Heart left ventricle (tissue), 13 donors: ENCODE measurements at regions not wholly inside any gene's neighbourhood (a gene's known extent, or its start where the extent isn't known, plus 50 kb on each side); places are given as distances from the start of the nearest gene placed in this dataset.

Experiments
- POLR2A ChIP-seq, 2 donors: fragments of 450-650 bp; IDR thresholded peaks; one replicate each; pipeline ENCODE4 v1.6.1; 2017; ENCODE audit warnings: antibody characterized with exemption in 2 of 2, mild to moderate bottlenecking in 2 of 2, moderate library complexity in 2 of 2
- TF ChIP-seq, protein P1 (sequence below), 12 donors: fragments of 200-600 bp; sonication (generic) in 4 of 12; IDR thresholded peaks; one replicate each; pipeline versions ENCODE4 v1.5.0 to v1.8.0; 2018 to 2022; ENCODE audit warnings: antibody characterized with exemption in 12 of 12, mild to moderate bottlenecking in 5 of 12
- donor health status: ischemic (EF 13 %, LVEDD 7.1; RV severe dilation, severe dysfunction).
- donor health status: DM: no; HTN: yes; CAD: no.
- donor health status: DM: no; HTN: no; CAD: no.
- donor health status: ischemic (EF 25% LVEDD 6.9; RV normal size, moderate dysfunction).
- donor health status: ischemic (EF 25% LVEDD 5.7; RV mildly dilated, moderate dysfunction).
- donor health status: ischemic (EF 35%, LVEDD 5.7; RV mildly dilated, moderate dysfunction).
- donor health status: nonischemic (EF 11% LVEDD 7.7; RV severe dilation, severe dysfunction).
- donor health status: DM: yes; HTN: yes; CAD: no.
- donor health status: PGD.
- donor health status: ischemic (EF 29% LVEDD 5.4; RV normal size, mild dysfunction).
- donor health status: nonischemic (EF 23%, LVEDD 6.1; RV moderate dilation, normal function).

DNA sequence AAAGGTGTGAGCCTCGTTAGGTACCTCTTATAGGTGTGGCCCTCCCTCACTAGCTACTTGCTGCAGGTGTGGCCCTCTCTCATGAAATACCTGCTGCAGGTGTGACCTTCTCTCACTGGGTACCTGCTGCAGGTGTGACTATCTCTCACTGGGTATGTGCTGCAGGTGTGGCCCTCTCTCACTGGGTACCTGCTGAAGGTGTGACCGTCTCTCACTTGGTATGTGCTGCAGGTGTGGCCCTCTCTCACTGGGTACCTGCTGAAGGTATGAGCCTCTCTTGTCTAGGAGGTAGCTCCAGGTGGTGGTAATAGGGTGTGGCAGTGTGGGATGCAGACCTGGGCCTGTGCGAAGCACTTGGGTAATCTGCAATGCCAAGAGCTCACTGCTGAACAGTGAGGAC, 170.7 kb upstream of the PLPP4 start:
- TF ChIP-seq, protein P1, sequence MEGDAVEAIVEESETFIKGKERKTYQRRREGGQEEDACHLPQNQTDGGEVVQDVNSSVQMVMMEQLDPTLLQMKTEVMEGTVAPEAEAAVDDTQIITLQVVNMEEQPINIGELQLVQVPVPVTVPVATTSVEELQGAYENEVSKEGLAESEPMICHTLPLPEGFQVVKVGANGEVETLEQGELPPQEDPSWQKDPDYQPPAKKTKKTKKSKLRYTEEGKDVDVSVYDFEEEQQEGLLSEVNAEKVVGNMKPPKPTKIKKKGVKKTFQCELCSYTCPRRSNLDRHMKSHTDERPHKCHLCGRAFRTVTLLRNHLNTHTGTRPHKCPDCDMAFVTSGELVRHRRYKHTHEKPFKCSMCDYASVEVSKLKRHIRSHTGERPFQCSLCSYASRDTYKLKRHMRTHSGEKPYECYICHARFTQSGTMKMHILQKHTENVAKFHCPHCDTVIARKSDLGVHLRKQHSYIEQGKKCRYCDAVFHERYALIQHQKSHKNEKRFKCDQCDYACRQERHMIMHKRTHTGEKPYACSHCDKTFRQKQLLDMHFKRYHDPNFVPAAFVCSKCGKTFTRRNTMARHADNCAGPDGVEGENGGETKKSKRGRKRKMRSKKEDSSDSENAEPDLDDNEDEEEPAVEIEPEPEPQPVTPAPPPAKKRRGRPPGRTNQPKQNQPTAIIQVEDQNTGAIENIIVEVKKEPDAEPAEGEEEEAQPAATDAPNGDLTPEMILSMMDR (IDR thresholded peaks at IDR 0.05), result no peak
- TF ChIP-seq POLR2A (IDR thresholded peaks at IDR 0.05), result no peak
